NT2/D1 (cell line): ENCODE measurements at regions not wholly inside any gene's neighbourhood (a gene's known extent, or its start where the extent isn't known, plus 50 kb on each side); places are given as distances from the start of the nearest gene placed in this dataset.

ENCODE experiments used
- DNase-seq: peaks from one replicate; pipeline ENCODE4 v3.0.0-alpha.2; 2011; ENCODE audit warnings: low read depth, low spot score
- H3K27me3 ChIP-seq: 2 replicates; pipeline ENCODE4 v1.6.0; 2011; ENCODE audit warnings: mild to moderate bottlenecking; ENCODE audit not compliant: insufficient read length, insufficient read depth
- H3K36me3 ChIP-seq: 2 replicates; pipeline ENCODE4 v1.6.1; 2011; ENCODE audit warnings: mild to moderate bottlenecking, low read length, mixed read lengths; ENCODE audit not compliant: insufficient read depth, insufficient read length
- H3K4me1 ChIP-seq: 2 replicates; pipeline ENCODE4 v1.5.1; 2011; ENCODE audit not compliant: insufficient read depth, insufficient read length
- H3K4me3 ChIP-seq: 2 replicates; pipeline ENCODE4 v1.5.1; 2011; ENCODE audit warnings: low read depth; ENCODE audit not compliant: insufficient read length
- H3K9ac ChIP-seq: 2 replicates; pipeline ENCODE4 v1.6.0; 2011; ENCODE audit warnings: low read depth; ENCODE audit not compliant: insufficient read length
- H3K9me3 ChIP-seq: 2 replicates; pipeline ENCODE4 v1.5.1; 2011; ENCODE audit warnings: mild to moderate bottlenecking, low read length; ENCODE audit not compliant: insufficient read depth
- SUZ12 ChIP-seq: IDR thresholded peaks from 2 replicates; pipeline ENCODE4 v1.6.1; 2011; ENCODE audit not compliant: insufficient read length, insufficient read depth; ENCODE audit errors: extremely low read depth
- YY1 ChIP-seq: IDR thresholded peaks from 2 replicates; pipeline ENCODE4 v1.6.1; 2011; ENCODE audit not compliant: insufficient read length, insufficient read depth
- ZNF274 ChIP-seq: IDR thresholded peaks from 2 replicates; pipeline ENCODE4 v1.6.1; 2011; ENCODE audit warnings: mild to moderate bottlenecking, low read depth, low read length

DNA sequence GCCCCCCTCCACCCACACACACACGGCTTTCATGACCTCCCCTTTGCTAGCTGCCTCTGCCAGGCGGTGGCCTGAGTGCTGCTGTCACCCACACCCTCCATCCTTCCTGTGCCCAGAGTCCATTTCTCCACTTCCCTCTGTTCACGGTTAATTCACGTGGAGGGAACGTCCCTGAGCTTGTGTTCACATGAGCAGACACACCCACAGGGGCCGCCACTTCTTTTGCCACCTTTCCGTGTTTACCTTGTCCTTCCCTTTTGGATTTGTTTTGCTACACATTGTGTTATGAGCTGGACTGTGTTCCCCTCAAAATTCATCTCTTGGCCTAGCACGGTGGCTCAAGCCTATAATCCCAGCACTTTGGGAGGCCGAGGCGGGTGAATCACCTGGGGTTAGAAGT lies 128.0 kb downstream of the ETS2 start:
- TF ChIP-seq YY1 (no peak), SUZ12 (no peak), ZNF274 (no peak)
- no peak for DNase-seq
- peaks cover 15% of the 10 kb centered on the region; the same call in 1 of the 2 replicates for H3K9me3 ChIP-seq
- H3K27me3 ChIP-seq, result no peaks in the 10 kb centered on the region
- no peak overlapping the region for H3K9ac ChIP-seq
- no peaks in the 10 kb centered on the region for H3K36me3 ChIP-seq
- H3K4me1 ChIP-seq, result no peaks in the 10 kb centered on the region
- no peak overlapping the region for H3K4me3 ChIP-seq

DNA sequence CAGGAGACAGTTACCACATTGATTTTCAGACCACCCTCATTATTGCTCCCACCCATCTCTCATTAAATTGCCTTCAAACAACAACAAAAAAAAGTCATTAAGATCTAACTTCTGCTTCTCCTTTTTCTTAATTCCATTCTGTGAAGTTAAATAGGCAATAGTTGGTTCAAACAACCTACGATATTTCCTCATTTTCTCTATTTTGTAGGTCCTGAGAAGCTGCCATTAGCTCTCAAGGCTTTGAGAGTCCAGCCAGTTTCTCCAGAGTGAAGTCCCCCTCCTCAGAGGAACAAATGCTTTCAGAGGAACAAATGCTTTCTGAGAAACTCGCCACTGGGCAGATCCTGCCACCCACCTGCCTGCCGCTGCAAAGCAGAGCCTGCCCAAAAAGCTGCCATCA lies 125.6 kb downstream of the ETS2 start:
- no peak for DNase-seq
- no peak overlapping the region for H3K9ac ChIP-seq

DNA sequence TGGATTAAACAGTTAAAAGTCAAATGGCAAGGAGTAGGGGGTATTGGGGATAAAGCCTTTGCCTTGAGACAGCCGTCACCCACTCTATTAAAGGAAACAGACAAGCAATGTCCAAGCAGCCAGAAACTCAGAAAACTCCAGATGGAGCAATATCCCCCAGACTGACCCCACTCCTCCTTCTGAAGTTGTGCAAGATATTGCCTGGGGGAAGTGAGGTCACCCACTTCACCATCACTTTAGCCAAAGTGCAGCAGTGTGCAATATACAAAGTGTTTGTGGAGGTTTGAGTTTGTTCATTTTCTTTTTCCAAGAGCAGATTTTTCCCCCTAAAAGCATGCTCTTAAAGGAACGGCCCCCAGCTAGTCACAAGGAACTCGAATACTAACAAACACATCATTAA lies 125.1 kb downstream of the ETS2 start:
- H3K4me3 ChIP-seq, result no peak overlapping the region
- no peaks in the 10 kb centered on the region for H3K4me1 ChIP-seq
- peaks cover 5% of the 10 kb centered on the region for H3K27me3 ChIP-seq
- H3K9me3 ChIP-seq, result peaks cover 16% of the 10 kb centered on the region; the same call in 1 of the 2 replicates
- H3K36me3 ChIP-seq, result no peaks in the 10 kb centered on the region
- TF ChIP-seq SUZ12, result no peak
- no peak for TF ChIP-seq ZNF274
- no peak for TF ChIP-seq YY1
- no peak overlapping the region for H3K9ac ChIP-seq
- DNase-seq, result no peak

More for the DNA sequence above, 125.6 kb downstream of the ETS2 start:
- Histone ChIP-seq H3K4me3 (no peak overlapping the region), H3K36me3 (no peaks in the 10 kb centered on the region), H3K9me3 (peaks cover 16% of the 10 kb centered on the region; the same call in 1 of the 2 replicates), H3K4me1 (no peaks in the 10 kb centered on the region), H3K27me3 (peaks cover 5% of the 10 kb centered on the region)
- no peak for TF ChIP-seq ZNF274
- no peak for TF ChIP-seq YY1
- TF ChIP-seq SUZ12, result no peak

DNA sequence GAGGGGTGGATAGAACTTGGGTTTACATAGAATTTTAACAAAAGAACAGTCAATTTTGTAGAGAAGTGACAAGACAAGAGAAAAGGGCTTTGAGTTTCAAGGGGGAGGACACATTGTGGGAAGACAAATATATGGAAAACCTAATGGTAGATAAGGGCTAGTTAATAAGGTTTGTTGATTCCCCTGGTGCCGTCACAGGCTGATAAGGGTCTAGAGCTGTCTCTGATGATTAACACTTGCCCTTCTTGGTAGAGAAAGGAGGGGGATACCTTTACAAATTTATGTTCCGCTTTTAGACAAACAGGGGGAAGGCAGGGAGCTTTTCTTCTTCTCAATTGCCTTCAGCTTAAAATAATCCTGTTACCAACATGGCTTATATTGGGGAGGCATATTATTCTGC lies 124.3 kb downstream of the ETS2 start:
- H3K4me1 ChIP-seq, result no peaks in the 10 kb centered on the region
- H3K4me3 ChIP-seq, result no peak overlapping the region
- no peak for DNase-seq
- H3K36me3 ChIP-seq, result no peaks in the 10 kb centered on the region
- no peak overlapping the region for H3K9ac ChIP-seq
- H3K9me3 ChIP-seq, result peaks cover 16% of the 10 kb centered on the region; the same call in 1 of the 2 replicates
- TF ChIP-seq YY1 (no peak), SUZ12 (no peak)
- peaks cover 10% of the 10 kb centered on the region for H3K27me3 ChIP-seq

DNA sequence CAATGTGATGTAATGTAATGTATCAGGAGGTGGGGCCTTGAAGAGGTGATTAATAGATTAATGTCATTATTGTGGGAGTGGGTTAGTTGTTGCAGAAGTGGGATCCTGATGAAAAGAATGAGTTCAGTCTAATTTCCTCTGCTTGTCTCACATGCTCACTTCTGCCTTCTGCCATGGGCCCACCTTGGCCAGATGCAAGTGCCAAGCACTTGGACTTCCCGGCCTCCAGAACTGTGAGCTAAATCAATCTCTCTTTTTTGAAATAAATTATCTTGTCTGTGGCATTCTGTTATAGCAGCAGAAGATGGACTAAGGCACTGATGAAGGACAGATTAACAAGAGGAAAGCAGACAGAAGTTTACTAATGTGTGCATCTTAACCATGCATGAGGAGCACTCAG lies 123.9 kb downstream of the ETS2 start:
- Histone ChIP-seq H3K27me3 (peaks cover 14% of the 10 kb centered on the region), H3K9me3 (peaks cover 16% of the 10 kb centered on the region; the same call in 1 of the 2 replicates), H3K4me3 (no peak overlapping the region), H3K9ac (no peak overlapping the region), H3K36me3 (no peaks in the 10 kb centered on the region), H3K4me1 (no peaks in the 10 kb centered on the region)
- TF ChIP-seq ZNF274 (no peak), SUZ12 (no peak), YY1 (no peak)
- no peak for DNase-seq

DNA sequence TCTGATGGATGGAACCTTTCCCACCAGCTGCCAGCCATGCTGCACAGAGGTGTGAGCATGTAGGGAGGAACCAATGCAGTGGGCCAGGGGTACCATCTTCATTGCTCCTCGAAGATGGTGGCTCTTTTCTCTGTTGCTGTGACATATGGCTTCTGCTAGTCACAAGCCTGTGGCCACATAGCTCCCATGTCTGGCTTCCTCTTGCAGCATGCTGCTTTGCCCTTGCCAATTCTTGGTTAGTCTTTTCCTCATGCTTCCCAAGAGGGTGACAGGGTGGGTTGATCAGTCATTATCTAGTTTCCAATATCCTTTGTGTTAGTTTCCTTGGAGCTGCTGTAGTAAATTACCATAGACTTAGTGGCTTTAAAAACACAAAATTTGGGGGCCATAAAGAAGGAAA lies 123.4 kb downstream of the ETS2 start:
- Histone ChIP-seq H3K9me3 (peaks cover 16% of the 10 kb centered on the region; the same call in 1 of the 2 replicates), H3K4me3 (no peak overlapping the region), H3K36me3 (no peaks in the 10 kb centered on the region), H3K4me1 (no peaks in the 10 kb centered on the region), H3K9ac (no peak overlapping the region), H3K27me3 (peaks cover 14% of the 10 kb centered on the region)
- no peak for DNase-seq
- no peak for TF ChIP-seq SUZ12
- no peak for TF ChIP-seq ZNF274
- no peak for TF ChIP-seq YY1

DNA sequence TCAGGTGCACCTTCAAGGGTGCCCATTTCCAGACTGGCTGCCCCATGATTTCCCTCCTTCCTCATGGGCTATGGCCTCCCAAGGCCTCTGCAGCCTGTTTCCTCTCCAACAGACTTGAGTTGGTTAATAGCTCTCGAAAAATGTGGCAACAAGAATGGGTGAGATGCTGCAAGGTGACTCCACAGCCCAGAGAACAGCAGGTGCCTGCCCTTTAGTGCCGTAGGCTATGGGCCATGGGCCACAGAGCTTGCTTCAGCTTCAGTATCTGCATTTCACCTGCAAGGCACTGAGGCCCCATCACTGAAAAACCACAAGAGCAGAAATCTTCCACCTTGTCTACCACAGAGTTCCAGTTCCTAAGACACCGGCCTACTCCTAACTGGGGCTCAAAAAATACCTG lies 122.0 kb downstream of the ETS2 start:
- Histone ChIP-seq H3K27me3 (peaks cover 14% of the 10 kb centered on the region), H3K4me1 (no peaks in the 10 kb centered on the region), H3K9ac (no peak overlapping the region), H3K36me3 (no peaks in the 10 kb centered on the region), H3K4me3 (no peak overlapping the region), H3K9me3 (peaks cover 16% of the 10 kb centered on the region; the same call in 1 of the 2 replicates)
- no peak for TF ChIP-seq SUZ12
- TF ChIP-seq YY1, result no peak
- TF ChIP-seq ZNF274, result no peak
- no peak for DNase-seq
